T-helper 1 cell treated with Interleukin-12 subunit alpha and Interleukin-12 subunit beta and Interleukin-4 antibody, amounts not matched to agents 30 μg/mL and 1 μg/mL, for 36 hours (primary cell): ENCODE measurements at regions not wholly inside any gene's neighbourhood (a gene's known extent, or its start where the extent isn't known, plus 50 kb on each side); places are given as distances from the start of the nearest gene placed in this dataset.

ENCODE experiments used
- H3K27ac Mint-ChIP-seq: one replicate; pipeline ENCODE4 v1.8.0; 2021; ENCODE audit warnings: mild to moderate bottlenecking, mixed read lengths
- H3K27me3 Mint-ChIP-seq: one replicate; pipeline ENCODE4 v1.8.0; 2021; ENCODE audit warnings: low read depth, mixed read lengths
- H3K36me3 Mint-ChIP-seq: one replicate; pipeline ENCODE4 v1.8.0; 2021; ENCODE audit warnings: low read depth, mixed read lengths
- H3K4me1 Mint-ChIP-seq: one replicate; pipeline ENCODE4 v1.8.0; 2021; ENCODE audit warnings: low read depth, mixed read lengths
- H3K4me3 Mint-ChIP-seq: one replicate; pipeline ENCODE4 v1.8.0; 2021; ENCODE audit warnings: mild to moderate bottlenecking, moderate library complexity, mixed read lengths
- H3K9me3 Mint-ChIP-seq: one replicate; pipeline ENCODE4 v1.8.0; 2021; ENCODE audit warnings: mixed read lengths

DNA sequence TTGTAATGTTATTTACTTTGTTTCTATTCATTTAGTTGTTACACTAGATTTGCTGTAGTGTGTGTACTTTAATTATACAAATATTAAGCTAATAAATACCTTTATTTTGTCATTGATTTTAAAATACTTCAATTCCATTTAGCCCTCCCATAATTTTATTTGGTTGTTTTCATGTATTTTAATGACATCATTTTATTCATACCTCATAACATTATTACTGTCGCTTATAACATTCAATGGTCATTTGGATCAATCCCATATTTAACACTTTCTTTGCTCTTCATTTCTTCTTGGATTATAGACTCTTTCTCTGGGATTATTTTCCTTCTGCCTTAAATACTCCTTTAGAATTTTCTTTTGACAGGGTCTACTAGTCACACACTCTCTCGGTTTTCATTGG, 86.6 kb upstream of the CAND1 start:
- Mint-ChIP-seq H3K4me1 (no peaks in the 10 kb centered on the region), H3K4me3 (no peak overlapping the region), H3K27ac (no peak overlapping the region), H3K36me3 (no peaks in the 10 kb centered on the region), H3K9me3 (no peaks in the 10 kb centered on the region), H3K27me3 (peaks cover 5% of the 10 kb centered on the region)

GRCh38 chr12:67193704-67194103, 75.5 kb upstream of the CAND1 start:
- H3K27ac Mint-ChIP-seq = no peak overlapping the region
- no peak overlapping the region for H3K4me3 Mint-ChIP-seq
- no peaks in the 10 kb centered on the region for H3K9me3 Mint-ChIP-seq
- no peaks in the 10 kb centered on the region for H3K36me3 Mint-ChIP-seq
- H3K4me1 Mint-ChIP-seq = no peaks in the 10 kb centered on the region
- H3K27me3 Mint-ChIP-seq = no peaks in the 10 kb centered on the region

DNA sequence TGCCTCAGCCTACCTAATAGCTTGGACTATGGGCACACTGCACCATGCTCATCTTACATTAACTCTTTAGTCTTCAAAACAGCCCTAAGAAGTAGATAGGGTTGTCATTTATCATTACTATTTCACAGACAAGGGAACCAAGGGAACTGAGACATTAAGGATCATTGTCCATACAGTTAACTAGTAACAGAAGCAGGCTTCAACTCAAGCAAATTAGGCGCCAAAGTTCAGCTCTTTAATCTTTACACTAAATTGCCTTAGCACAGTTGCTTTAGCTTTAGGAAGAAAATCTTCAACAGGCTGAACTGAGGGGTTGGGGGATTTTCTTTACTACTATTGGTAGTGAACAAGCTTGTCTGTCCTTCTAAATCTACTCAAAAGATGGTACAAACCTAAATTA, 68.8 kb upstream of the CAND1 start:
- no peak overlapping the region for H3K27ac Mint-ChIP-seq
- no peaks in the 10 kb centered on the region for H3K27me3 Mint-ChIP-seq

GRCh38 chr12:67202011-67202677, 67.0 kb upstream of the CAND1 start:
- Mint-ChIP-seq H3K9me3 (no peaks in the 10 kb centered on the region), H3K27ac (no peak overlapping the region), H3K4me1 (no peaks in the 10 kb centered on the region), H3K27me3 (peaks cover 9% of the 10 kb centered on the region), H3K4me3 (no peak overlapping the region), H3K36me3 (no peaks in the 10 kb centered on the region)

More for the DNA sequence above, 68.8 kb upstream of the CAND1 start:
- no peaks in the 10 kb centered on the region for H3K36me3 Mint-ChIP-seq
- no peak overlapping the region for H3K4me3 Mint-ChIP-seq
- H3K9me3 Mint-ChIP-seq = no peaks in the 10 kb centered on the region
- no peaks in the 10 kb centered on the region for H3K4me1 Mint-ChIP-seq

GRCh38 chr12:67202678-67203012, 66.5 kb upstream of the CAND1 start:
- Mint-ChIP-seq H3K27ac (no peak overlapping the region), H3K4me1 (no peaks in the 10 kb centered on the region), H3K27me3 (peaks cover 9% of the 10 kb centered on the region), H3K36me3 (no peaks in the 10 kb centered on the region), H3K4me3 (no peak overlapping the region), H3K9me3 (no peaks in the 10 kb centered on the region)

GRCh38 chr12:67208281-67209067, 60.7 kb upstream of the CAND1 start:
- Mint-ChIP-seq H3K4me3 (no peak overlapping the region), H3K36me3 (no peaks in the 10 kb centered on the region), H3K4me1 (no peaks in the 10 kb centered on the region), H3K27ac (no peak overlapping the region), H3K27me3 (peaks cover 30% of the 10 kb centered on the region), H3K9me3 (no peaks in the 10 kb centered on the region)

- no peak overlapping the region for H3K4me3 Mint-ChIP-seq
- H3K36me3 Mint-ChIP-seq = no peaks in the 10 kb centered on the region
- no peak overlapping the region for H3K27ac Mint-ChIP-seq
- no peaks in the 10 kb centered on the region for H3K4me1 Mint-ChIP-seq
- peaks cover 25% of the 10 kb centered on the region for H3K27me3 Mint-ChIP-seq
- H3K9me3 Mint-ChIP-seq = no peaks in the 10 kb centered on the region
Observed at GRCh38 chr12:67211029-67211428, 58.1 kb upstream of the CAND1 start.

DNA sequence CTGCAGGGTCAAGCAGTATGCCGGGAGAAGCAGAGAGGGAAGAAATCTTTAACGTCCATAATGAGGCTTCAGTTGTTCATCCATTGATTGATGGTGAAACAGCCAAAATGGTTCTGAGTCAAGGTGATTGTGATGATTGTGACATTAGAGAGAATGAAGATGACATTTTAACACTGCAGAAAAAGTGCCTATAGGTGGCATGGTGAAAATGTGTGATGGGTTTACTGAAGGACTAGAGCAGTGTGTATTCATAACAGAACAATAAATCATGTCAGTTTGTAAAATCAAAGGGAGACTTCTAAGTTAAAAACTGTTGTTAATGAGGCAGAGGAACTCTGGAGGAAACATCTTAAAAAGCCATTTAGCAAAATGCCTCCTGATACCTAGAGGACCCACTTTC, 57.7 kb upstream of the CAND1 start:
- Mint-ChIP-seq H3K27ac (no peak overlapping the region), H3K4me3 (no peak overlapping the region), H3K27me3 (peaks cover 25% of the 10 kb centered on the region), H3K36me3 (no peaks in the 10 kb centered on the region), H3K9me3 (no peaks in the 10 kb centered on the region), H3K4me1 (no peaks in the 10 kb centered on the region)

- H3K27ac Mint-ChIP-seq = no peak overlapping the region
- no peaks in the 10 kb centered on the region for H3K36me3 Mint-ChIP-seq
- peaks cover 10% of the 10 kb centered on the region for H3K27me3 Mint-ChIP-seq
- H3K4me1 Mint-ChIP-seq = no peaks in the 10 kb centered on the region
- no peaks in the 10 kb centered on the region for H3K9me3 Mint-ChIP-seq
- no peak overlapping the region for H3K4me3 Mint-ChIP-seq
Observed at GRCh38 chr12:67217647-67218046, 51.5 kb upstream of the CAND1 start.
